ENCODE measurements at regions not wholly inside any gene's neighbourhood (a gene's known extent, or its start where the extent isn't known, plus 50 kb on each side); places are given as distances from the start of the nearest gene placed in this dataset.

DNA sequence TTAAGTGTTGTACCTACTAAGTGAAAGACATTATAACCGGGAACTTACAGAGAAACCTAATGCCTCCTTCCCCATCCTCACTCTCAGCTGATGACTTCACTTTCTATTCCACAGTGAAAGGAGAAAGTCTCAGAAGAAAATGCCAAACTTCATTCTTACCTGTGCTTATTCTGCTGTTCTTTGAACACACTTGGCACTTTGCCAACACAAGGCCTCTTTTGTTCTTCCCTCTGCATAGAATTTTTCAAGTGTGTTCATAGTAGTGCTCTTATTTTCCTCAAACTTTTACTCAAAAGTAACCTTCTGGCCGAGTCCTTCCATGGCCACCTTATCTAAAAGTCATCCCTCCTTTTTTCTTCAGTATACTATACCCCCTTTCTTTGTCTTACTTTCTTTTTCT is 59.4 kb upstream of the ETV1 start:
- TF ChIP-seq, protein P1, sequence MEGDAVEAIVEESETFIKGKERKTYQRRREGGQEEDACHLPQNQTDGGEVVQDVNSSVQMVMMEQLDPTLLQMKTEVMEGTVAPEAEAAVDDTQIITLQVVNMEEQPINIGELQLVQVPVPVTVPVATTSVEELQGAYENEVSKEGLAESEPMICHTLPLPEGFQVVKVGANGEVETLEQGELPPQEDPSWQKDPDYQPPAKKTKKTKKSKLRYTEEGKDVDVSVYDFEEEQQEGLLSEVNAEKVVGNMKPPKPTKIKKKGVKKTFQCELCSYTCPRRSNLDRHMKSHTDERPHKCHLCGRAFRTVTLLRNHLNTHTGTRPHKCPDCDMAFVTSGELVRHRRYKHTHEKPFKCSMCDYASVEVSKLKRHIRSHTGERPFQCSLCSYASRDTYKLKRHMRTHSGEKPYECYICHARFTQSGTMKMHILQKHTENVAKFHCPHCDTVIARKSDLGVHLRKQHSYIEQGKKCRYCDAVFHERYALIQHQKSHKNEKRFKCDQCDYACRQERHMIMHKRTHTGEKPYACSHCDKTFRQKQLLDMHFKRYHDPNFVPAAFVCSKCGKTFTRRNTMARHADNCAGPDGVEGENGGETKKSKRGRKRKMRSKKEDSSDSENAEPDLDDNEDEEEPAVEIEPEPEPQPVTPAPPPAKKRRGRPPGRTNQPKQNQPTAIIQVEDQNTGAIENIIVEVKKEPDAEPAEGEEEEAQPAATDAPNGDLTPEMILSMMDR (IDR thresholded peaks at IDR 0.05), result no peak
- TF ChIP-seq EZH2 (IDR thresholded peaks at IDR 0.05) (no peak), EZH2phosphoT487 (IDR thresholded peaks at IDR 0.05) (no peak)
